Effector memory CD8-positive, alpha-beta T cell (primary cell): ENCODE measurements at regions not wholly inside any gene's neighbourhood (a gene's known extent, or its start where the extent isn't known, plus 50 kb on each side); places are given as distances from the start of the nearest gene placed in this dataset.

ENCODE experiments used
- ATAC-seq: fragments of 150-1000 bp; cut with Tn5 transposase; replicated peaks from 2 replicates; pipeline ENCODE4 v1.10.0; 2021; ENCODE audit warnings: mild to moderate bottlenecking, moderate library complexity
- DNase-seq, 3 experiments: peaks; one replicate each; pipeline ENCODE4 v3.0.0; 2021
- H3K27ac Mint-ChIP-seq, 2 donors: one replicate each; pipeline ENCODE4 v1.8.0; 2022; ENCODE audit warnings: mild to moderate bottlenecking in 2 of 2, mixed read lengths in 2 of 2, moderate library complexity in 2 of 2
- H3K27me3 Mint-ChIP-seq, 2 donors: one replicate each; pipeline ENCODE4 v1.8.0; 2022; ENCODE audit warnings: mixed read lengths in 2 of 2
- H3K36me3 Mint-ChIP-seq: one replicate; pipeline ENCODE4 v1.8.0; 2022; ENCODE audit warnings: mild to moderate bottlenecking, moderate library complexity, mixed read lengths; ENCODE audit not compliant: insufficient read depth
- H3K4me1 Mint-ChIP-seq, 2 donors: one replicate each; pipeline ENCODE4 v1.8.0; 2022; ENCODE audit warnings: low read depth in 2 of 2, mixed read lengths in 2 of 2
- H3K4me3 Mint-ChIP-seq, 2 donors: one replicate each; pipeline ENCODE4 v1.8.0; 2022; ENCODE audit warnings: mild to moderate bottlenecking in 2 of 2, mixed read lengths in 2 of 2, moderate library complexity in 2 of 2
- H3K9me3 Mint-ChIP-seq, 2 donors: one replicate each; pipeline ENCODE4 v1.8.0; 2022; ENCODE audit warnings: mixed read lengths in 2 of 2

DNA sequence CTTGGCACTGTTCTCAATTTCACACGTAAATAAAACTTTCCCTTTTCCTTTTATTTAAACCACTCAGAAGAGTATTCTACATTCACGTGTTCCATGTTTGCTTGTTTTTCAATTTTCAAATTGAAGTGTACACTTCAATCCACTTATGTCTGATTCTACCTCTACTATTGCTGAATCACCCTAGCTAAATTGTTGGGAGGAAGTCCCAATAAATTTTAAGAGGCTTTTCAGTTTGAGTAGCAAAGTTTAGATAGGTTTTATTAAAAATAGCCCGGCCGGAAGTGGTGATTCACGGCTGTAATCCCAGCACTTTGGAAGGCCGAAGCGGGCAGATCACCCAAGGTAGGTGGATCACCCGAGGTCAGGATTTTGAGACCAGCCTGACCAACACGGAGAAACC is 1414.7 kb upstream of the CELF2 start:
- Mint-ChIP-seq H3K27ac (no peak overlapping the region), H3K4me1 (no peaks in the 10 kb centered on the region), H3K4me3 (no peak overlapping the region), H3K9me3 (peaks cover 0 to 3% of the 10 kb centered on the region in 2 donors), H3K27me3 (no peaks in the 10 kb centered on the region), H3K36me3 (no peaks in the 10 kb centered on the region)
- DNase-seq (no peak), ATAC-seq (no peak)

DNA sequence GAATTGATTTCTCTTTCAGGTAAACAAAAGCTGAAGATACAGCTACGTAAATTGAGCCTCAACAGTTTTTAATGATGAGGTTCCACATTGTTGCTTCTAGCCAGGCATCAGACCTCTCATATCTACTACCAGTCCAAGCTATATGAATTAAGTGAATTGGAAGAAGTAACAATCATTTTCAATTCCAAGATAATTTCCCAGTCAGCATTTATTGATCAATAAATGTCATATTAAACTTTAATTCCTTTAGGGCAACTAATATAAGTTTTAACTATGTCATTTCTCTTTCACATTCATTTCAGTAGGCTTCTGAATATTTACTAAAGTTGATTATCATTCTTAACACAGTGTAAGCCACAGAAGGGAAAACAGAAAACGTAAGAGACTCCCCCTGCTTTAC is 1413.7 kb upstream of the CELF2 start:
- DNase-seq (no peak), ATAC-seq (no peak)
- Mint-ChIP-seq H3K27ac (no peak overlapping the region), H3K9me3 (no peaks in the 10 kb centered on the region), H3K36me3 (no peaks in the 10 kb centered on the region), H3K4me3 (no peak overlapping the region), H3K27me3 (no peaks in the 10 kb centered on the region), H3K4me1 (no peaks in the 10 kb centered on the region)

DNA sequence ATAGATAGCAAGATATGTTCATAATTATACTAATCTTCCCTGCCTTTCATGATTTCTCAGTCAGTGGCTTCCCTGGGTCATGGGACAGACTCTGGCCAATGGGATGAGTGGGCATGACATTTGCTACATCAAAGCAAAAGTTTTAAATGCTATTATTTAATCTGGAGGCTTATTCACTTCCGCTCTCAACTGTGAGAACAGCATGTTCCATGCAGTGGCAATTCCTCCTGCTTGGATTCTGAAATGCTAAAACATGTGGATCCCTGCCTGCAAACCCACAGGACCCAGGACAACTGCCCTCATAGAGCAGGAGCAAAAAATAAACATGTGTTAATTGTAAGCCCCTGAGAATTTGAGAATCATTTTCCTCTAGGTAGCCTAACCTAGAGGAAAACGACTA is 1412.4 kb upstream of the CELF2 start:
- no peaks in the 10 kb centered on the region for H3K4me1 Mint-ChIP-seq
- ATAC-seq: no peak
- DNase-seq: no peak
- no peak overlapping the region for H3K4me3 Mint-ChIP-seq
- no peak overlapping the region for H3K27ac Mint-ChIP-seq
- no peaks in the 10 kb centered on the region for H3K27me3 Mint-ChIP-seq
- H3K9me3 Mint-ChIP-seq: no peaks in the 10 kb centered on the region
- no peaks in the 10 kb centered on the region for H3K36me3 Mint-ChIP-seq

GRCh38 chr10:9608602-9609001 is 1409.1 kb upstream of the CELF2 start:
- ATAC-seq: no peak
- no peaks in the 10 kb centered on the region for H3K4me1 Mint-ChIP-seq
- no peak for DNase-seq
- no peaks in the 10 kb centered on the region for H3K27me3 Mint-ChIP-seq
- H3K27ac Mint-ChIP-seq: no peak overlapping the region
- no peak overlapping the region for H3K4me3 Mint-ChIP-seq
- H3K36me3 Mint-ChIP-seq: no peaks in the 10 kb centered on the region
- H3K9me3 Mint-ChIP-seq: peaks cover 0 to 2% of the 10 kb centered on the region in 2 donors

GRCh38 chr10:9613338-9614075 is 1404.2 kb upstream of the CELF2 start:
- H3K27ac Mint-ChIP-seq: no peak overlapping the region
- H3K36me3 Mint-ChIP-seq: no peaks in the 10 kb centered on the region
- ATAC-seq: no peak
- peaks cover 0 to 8% of the 10 kb centered on the region in 2 donors for H3K9me3 Mint-ChIP-seq
- H3K4me1 Mint-ChIP-seq: no peaks in the 10 kb centered on the region
- no peaks in the 10 kb centered on the region for H3K27me3 Mint-ChIP-seq
- no peak overlapping the region for H3K4me3 Mint-ChIP-seq
- DNase-seq: no peak

DNA sequence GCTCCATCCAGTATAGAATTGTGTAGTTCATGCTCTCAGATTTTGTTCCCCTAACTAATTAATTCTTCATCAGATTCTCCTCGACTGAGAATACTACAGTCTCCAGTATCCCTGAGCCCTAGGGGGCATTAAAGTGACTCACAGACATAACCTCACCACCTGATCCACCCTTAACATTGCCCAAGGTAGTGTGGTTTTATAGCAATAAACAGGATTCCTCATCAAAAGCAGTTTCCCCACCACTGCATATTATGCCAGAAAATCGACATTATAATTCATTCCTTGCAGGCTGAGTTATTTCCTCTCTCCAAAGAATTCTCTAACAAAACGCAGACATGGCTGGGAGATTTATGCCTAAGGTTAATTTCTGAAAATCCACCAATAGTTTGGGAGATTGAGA is 1402.5 kb upstream of the CELF2 start:
- Mint-ChIP-seq H3K36me3 (no peaks in the 10 kb centered on the region), H3K27ac (no peak overlapping the region), H3K4me3 (no peak overlapping the region), H3K27me3 (no peaks in the 10 kb centered on the region), H3K9me3 (peaks cover 0 to 11% of the 10 kb centered on the region in 2 donors), H3K4me1 (no peaks in the 10 kb centered on the region)
- DNase-seq (no peak), ATAC-seq (no peak)

- H3K27me3 Mint-ChIP-seq: no peaks in the 10 kb centered on the region
- no peak overlapping the region for H3K27ac Mint-ChIP-seq
- H3K9me3 Mint-ChIP-seq: peaks cover 0 to 9% of the 10 kb centered on the region in 2 donors
- ATAC-seq: no peak
- no peak for DNase-seq
- no peaks in the 10 kb centered on the region for H3K36me3 Mint-ChIP-seq
- H3K4me1 Mint-ChIP-seq: no peaks in the 10 kb centered on the region
- no peak overlapping the region for H3K4me3 Mint-ChIP-seq
These were observed 1396.5 kb upstream of the CELF2 start for GRCh38 chr10:9621216-9621615.

DNA sequence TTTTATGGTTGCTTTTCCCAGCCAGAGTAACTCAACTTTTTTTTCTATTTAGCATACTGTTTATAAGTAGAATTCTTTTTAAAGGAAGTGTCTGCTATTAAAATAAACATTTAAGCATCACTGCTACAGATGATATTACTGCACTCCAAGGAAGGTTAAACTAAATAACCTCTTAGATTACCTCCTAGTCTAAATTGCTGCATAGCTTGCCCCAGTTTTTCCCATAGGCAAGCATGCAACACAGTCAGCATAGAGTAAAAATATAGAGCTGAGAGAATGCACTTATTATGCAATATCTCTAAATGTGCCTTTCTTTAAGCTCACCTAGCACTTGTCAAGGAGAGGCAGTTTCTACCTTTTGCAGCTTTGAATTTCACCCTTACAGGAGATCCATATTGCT is 1392.4 kb upstream of the CELF2 start:
- H3K4me1 Mint-ChIP-seq: no peaks in the 10 kb centered on the region
- no peaks in the 10 kb centered on the region for H3K36me3 Mint-ChIP-seq
- no peak for DNase-seq
- H3K27me3 Mint-ChIP-seq: no peaks in the 10 kb centered on the region
- no peak overlapping the region for H3K27ac Mint-ChIP-seq
- ATAC-seq: no peak
- H3K4me3 Mint-ChIP-seq: no peak overlapping the region
- H3K9me3 Mint-ChIP-seq: peaks cover 0 to 7% of the 10 kb centered on the region in 2 donors

DNA sequence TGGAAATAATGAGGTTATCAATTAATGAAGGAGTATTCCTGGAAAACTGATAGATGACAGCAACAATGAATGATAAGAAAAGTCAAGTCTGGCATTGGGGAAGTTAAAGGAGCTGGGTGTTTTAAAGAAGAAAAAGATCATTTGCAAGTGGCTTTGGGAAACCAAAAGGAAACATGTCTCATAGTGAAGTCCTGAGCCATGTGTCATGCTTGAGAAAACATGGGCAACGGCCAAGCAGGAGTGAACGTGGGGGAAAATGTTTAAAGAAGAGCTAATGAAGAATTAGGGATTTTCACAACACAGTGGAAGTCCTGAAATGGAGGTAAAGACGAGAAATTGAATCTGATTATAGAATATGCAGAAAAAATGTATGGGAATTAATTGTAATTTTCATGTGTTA is 1383.2 kb upstream of the CELF2 start:
- ATAC-seq (no peak), DNase-seq (no peak)
- H3K4me3 Mint-ChIP-seq: no peak overlapping the region
- H3K27me3 Mint-ChIP-seq: no peaks in the 10 kb centered on the region
- H3K36me3 Mint-ChIP-seq: no peaks in the 10 kb centered on the region
- H3K27ac Mint-ChIP-seq: no peak overlapping the region
- no peaks in the 10 kb centered on the region for H3K4me1 Mint-ChIP-seq
- H3K9me3 Mint-ChIP-seq: peaks cover 0 to 4% of the 10 kb centered on the region in 2 donors

GRCh38 chr10:9635691-9636090 is 1382.0 kb upstream of the CELF2 start:
- H3K27ac Mint-ChIP-seq: no peak overlapping the region
- H3K36me3 Mint-ChIP-seq: no peaks in the 10 kb centered on the region
- H3K4me3 Mint-ChIP-seq: no peak overlapping the region
- no peaks in the 10 kb centered on the region for H3K27me3 Mint-ChIP-seq
- no peaks in the 10 kb centered on the region for H3K4me1 Mint-ChIP-seq
- ATAC-seq (no peak), DNase-seq (no peak)
- peaks cover 0 to 4% of the 10 kb centered on the region in 2 donors for H3K9me3 Mint-ChIP-seq

DNA sequence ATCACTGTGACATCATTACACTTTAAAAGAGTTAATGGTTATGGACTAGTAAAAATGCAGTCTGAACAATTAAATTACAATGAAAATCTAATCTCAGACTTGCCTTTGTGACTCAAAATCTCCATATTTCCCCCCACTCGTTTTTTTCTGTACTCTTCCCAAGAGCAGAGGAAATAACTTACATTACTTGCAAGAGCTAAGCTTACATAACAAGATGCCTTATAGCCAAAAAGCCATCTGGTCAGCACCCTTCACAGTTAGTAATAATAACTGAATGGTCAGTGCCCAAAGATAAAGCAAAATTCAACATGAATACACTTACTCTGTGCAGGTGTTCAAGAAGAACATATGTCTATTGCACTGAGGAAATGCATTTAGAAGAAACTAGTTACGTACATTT is 1381.5 kb upstream of the CELF2 start:
- Mint-ChIP-seq H3K4me1 (no peaks in the 10 kb centered on the region), H3K4me3 (no peak overlapping the region), H3K27me3 (no peaks in the 10 kb centered on the region), H3K36me3 (no peaks in the 10 kb centered on the region), H3K9me3 (peaks cover 0 to 4% of the 10 kb centered on the region in 2 donors), H3K27ac (no peak overlapping the region)
- ATAC-seq: no peak
- DNase-seq: no peak

DNA sequence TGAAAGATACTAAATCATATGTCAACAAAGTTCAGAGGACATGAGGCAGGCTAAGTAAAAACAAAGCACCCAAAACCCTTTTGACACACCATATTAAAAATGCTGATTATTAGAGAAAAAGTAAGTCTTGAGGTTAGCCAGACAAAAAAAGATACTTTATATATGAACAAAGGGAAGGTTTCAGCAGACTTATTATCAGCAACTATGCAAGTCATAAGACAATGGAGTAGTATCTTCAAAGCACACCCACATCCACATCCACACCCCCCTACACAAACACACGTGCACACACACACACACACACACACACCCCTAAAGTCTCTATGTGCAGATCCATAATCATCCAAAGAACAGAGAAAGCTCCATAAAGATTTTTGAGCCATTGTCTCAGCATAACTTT is 1373.9 kb upstream of the CELF2 start:
- no peak for ATAC-seq
- no peaks in the 10 kb centered on the region for H3K36me3 Mint-ChIP-seq
- peaks cover 0 to 7% of the 10 kb centered on the region in 2 donors for H3K9me3 Mint-ChIP-seq
- no peak overlapping the region for H3K27ac Mint-ChIP-seq
- H3K27me3 Mint-ChIP-seq: no peaks in the 10 kb centered on the region
- DNase-seq: no peak
- no peaks in the 10 kb centered on the region for H3K4me1 Mint-ChIP-seq
- no peak overlapping the region for H3K4me3 Mint-ChIP-seq

DNA sequence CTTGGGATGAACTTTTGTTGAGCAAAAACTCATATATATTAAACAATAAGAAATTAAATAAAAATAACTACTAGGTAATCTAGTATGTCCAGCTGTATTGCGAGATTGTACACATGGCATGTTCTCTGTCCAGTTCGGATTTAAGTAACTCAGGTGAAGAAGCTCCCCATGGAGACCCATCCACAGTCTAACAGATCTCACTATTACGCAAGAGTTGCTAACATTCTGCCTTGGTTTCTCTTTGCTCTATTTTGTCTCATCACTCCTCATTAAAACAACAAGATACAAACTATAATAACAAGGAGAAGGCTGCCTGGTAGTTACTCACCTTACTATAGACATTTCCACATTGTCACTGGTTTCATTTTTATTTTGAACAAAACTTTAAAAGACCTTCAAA is 1372.3 kb upstream of the CELF2 start:
- Mint-ChIP-seq H3K27me3 (no peaks in the 10 kb centered on the region), H3K9me3 (peaks cover 0 to 7% of the 10 kb centered on the region in 2 donors), H3K4me1 (no peaks in the 10 kb centered on the region), H3K27ac (no peak overlapping the region), H3K36me3 (no peaks in the 10 kb centered on the region), H3K4me3 (no peak overlapping the region)
- ATAC-seq (no peak), DNase-seq (no peak)

- no peak for DNase-seq
- Mint-ChIP-seq H3K27ac (no peak overlapping the region), H3K9me3 (peaks cover 0 to 7% of the 10 kb centered on the region in 2 donors), H3K4me3 (no peak overlapping the region), H3K36me3 (no peaks in the 10 kb centered on the region), H3K27me3 (no peaks in the 10 kb centered on the region), H3K4me1 (no peaks in the 10 kb centered on the region)
- ATAC-seq: no peak
These were observed 1371.6 kb upstream of the CELF2 start for GRCh38 chr10:9645928-9646600.
